ENCODE measurements at regions not wholly inside any gene's neighbourhood (a gene's known extent, or its start where the extent isn't known, plus 50 kb on each side); places are given as distances from the start of the nearest gene placed in this dataset.
A peak's percentile ranks its signal among the peaks of the same experiment; 100 is the strongest.
"Not testable (repeated sequence)": the region's sequence is repeated elsewhere in the genome, so short reads cannot be mapped to it uniquely, and the experiment has no call there.

DNA sequence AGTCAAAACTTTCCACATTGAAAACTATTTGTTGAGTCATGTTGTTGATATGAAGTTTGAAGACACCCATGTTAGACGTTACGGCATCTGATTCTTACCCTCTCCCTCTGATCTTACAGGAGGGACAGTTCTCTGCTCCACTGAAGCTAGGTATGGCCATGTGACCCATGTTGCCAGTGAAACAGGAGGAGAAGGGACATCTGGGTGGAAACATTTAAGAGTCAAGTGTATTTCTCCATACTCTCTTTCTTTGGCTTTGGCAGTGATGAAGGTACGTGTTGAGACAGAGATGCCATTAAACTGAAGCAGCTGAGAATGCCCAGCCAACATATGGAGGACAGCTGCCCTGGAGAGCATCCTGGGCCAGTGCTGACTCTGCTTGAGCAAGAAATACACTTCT is 198.4 kb upstream of the PTGFR start:
- peak; percentile 55 to 74 (median 73) for DNase-seq

DNA sequence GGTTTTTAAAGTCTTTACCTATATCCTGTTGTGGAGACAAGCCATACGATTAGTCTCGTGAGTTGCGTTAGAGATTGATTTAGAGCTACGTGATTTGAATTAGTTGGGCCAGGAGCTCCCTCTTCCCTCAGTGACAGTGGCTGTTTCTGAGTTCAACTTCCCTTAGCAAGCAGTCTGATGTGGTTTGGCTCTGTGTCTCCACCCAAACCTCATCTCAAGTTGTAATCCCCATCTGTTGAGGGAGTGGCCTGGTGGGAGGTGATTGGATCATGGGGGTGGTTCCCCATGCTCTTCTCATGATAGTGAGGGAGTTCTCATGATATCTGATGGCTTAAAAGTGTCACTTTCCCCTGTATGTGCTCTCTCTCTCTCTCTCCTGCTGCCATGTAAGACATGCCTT is 192.9 kb upstream of the PTGFR start:
- no peak for DNase-seq

DNA sequence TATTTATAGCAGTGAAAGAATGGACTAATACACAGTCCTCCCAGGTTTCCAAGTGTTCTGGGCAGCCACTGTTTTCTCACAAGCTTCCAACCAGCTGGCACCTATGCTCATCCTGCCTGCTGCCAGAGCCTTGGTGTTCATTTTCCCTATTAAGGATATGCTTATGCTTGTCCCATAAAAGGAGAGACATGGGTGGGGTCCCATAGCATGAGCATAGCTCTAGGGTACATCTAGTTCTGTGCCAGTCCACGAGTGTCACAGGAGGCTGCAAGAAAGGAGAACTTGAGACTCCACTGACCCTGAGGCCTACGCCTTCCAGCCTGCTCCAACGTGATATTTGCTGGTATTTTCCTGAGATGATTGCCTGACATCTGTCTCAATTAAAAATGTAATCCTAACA is 192.4 kb upstream of the PTGFR start:
- no peak for DNase-seq

DNA sequence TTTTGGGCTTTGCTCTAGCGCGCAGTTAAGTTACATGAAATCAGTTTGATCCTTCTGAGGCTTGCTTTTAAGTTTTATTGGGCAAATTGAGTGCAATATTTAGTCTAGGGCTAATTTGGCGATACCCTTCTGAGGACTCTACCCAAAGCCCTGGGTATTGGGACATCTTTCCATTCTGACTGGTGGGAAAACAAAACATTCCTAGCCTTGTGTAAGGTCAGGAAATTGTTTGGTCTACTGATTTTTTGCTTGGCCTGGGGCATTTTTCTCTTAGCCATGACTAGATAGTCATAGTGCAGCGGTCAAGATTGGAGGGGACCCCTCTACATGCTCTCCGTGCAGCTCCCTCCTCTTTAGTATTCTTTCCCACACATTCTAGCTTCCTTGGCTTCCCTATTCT is 189.6 kb upstream of the PTGFR start:
- no peak for DNase-seq

DNA sequence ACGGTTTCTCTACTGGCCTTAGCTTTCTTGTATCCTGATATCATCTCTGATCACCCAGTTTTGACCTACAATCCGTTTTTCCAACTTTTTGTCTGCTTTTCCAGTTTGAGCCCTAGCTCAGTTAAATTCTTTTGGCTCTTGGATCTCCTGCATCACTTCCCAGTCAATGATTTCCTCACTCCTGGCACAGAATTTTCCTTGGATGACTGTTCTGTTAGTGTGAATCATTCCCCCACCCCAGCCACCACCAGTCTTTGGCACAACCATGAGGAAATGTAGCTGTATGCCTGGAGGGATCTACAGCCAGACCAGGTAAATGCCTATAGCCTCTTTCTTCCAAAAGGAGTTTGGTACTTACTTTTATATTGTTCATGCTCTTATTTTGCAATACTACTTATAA is 187.2 kb upstream of the PTGFR start:
- peak; percentile 38 to 76 (median 52) for DNase-seq

DNA sequence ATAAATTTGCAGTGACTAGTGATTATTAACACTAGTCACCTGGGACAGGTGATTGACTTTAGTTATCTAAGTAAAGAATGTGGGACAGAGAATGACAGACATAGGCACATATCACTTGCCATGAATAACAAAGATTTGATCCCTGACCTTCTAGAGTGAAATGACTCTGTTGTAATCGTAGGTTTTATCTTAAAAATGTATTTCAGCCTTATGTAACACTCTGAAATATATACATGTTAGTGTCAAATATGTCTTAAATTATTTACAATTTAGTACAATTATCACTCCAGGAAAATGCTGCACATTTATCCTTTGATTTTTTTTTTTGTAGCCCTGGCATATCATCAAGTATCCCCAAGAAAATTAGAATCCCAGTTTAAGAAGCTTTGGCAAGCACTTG is 186.4 kb upstream of the PTGFR start:
- no peak for DNase-seq

DNA sequence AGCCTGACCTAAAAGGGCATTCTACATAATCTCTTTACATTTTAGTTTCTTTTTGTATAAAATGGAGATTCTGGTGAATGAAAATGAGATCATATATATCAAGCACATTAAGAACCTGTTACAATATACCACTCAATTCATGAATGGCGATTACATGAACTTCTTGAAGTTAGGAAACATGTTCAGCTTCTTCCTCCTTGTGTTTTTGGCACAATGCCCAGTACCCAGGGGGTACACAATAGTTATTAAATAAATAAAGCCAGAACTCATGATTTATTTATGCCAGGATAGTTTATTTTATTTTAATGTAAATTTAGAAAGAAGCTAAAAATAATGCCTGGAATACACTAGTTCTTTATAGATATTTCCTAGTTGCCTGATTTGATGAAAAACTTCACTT is 186.0 kb upstream of the PTGFR start:
- no peak for DNase-seq

DNA sequence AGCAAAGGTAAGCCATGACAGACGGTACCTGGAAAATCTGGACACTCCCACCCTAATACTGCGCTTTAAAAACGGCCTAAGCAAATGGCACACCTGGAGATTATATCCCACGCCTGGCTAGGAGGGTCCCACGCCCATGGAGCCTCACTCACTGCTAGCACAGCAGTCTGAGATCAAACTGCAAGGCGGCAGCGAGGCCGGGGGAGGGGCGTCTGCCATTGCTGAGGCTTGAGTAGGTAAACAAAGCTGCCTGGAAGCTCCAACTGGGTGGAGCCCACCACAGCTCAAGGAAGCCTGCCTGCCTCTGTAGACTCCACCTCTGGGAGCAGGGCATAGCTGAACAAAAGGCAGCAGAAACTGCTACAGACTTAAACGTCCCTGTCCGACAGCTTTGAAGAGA is 180.5 kb upstream of the PTGFR start:
- not testable (repeated sequence) for DNase-seq

DNA sequence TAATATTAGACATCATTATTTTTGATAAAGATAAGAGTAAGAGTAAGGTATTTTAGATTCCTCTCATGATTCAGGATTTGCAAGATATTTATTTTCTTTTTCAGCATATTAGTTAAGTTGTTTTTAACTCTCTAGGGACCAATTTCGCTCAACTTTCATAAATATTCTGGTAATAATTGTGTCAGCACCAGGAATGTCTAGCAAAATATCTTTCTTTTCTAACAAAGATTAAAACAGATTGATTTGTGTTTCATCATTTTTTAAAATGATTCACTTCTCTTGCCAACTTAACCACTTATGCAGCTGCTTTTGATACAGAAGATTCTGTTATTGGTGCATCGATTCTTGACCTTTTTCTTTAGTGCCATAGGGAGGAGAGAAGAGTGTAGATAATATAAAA is 172.8 kb upstream of the PTGFR start:
- DNase-seq: peak in 1 of 3 donors; percentile 33

DNA sequence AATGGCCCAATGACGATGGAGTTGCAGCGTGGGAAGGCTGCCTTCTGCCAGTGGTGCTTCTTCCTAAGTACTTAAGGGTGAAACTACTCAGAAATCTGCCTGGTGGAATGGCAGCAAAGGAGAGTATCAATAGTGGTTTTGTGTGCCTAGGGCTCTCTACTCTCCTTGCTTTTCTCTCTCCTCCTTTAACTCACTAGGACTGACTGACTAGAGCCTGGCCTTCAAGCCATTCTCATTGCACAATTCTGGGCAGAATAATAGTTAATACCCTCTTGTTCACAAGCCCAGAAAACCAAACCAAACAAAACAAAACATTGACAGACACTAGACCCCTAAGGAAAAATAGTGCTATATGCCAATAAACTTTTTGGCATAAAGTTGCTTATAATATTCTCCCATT is 171.2 kb upstream of the PTGFR start:
- DNase-seq: no peak

DNA sequence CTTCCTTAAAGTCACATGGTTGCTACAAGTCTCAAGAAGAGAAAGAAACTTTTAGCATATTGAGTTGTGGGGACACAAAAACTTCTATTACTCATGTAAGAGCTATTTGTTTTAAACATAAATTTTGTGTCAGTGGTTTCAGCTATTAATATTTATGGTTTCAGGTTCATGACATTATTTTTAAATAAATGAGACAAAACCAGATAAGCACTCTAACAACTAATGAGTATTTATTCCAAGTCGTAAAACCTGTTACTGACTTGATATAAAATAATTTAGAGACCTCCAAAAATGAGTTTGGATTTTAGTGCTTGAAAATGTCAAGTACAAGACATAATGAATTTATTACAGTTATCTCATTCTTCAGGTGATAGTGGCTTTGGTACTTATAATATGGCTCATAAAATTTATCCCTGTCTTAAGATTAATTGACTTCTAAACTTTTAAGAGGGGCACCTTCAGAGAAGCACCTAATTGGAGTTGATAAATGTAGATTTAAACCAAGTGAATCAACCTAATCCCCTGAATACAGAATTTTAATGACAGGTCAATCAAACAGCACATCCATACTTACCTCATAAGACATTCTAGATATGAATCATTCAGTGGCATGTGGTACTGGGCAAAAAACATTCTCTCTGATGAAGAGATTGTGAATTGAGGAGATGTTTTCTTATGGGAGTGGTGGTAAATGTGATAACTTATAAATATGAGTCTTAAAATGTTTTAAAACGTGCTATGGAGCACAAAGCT is 167.7 kb upstream of the PTGFR start:
- DNase-seq: no peak

DNA sequence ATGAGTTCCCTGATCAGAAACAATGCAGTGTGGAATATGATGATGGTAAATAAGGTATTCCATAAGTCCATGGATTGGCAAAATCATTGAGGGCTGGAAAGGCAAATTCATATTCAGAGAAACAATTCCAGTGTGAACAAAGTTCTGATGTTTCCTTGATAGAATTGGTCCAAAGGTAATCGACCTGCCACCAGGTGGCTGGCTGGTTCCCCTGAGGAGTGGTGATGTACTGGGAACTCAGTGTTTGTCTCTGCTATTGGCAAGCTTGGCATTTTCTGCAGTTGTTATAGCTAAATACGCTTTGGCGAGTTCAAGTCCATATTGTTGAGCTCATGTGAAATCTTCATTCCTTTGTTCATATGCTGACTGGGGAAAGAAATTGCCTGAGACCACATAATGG is 165.5 kb upstream of the PTGFR start:
- DNase-seq: no peak

DNA sequence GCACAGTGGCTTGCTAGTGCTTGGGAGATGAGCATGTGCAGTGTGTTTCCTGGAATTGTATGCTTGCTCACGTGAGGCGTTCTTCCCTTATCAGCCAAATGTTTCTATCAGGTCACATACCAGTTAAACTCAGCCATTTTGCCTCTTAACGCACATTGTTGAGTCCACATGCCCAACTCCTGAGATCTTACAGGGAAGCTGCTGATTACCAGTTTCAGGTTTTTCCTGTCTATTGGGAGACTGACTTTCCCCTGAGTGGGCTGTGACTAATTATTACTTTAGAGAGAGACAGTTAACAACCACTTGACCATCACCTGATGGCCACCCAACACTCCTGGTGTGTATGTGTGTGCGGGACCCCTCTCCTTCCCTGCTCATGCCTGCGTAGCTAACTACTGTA is 161.3 kb upstream of the PTGFR start:
- no peak for DNase-seq

DNA sequence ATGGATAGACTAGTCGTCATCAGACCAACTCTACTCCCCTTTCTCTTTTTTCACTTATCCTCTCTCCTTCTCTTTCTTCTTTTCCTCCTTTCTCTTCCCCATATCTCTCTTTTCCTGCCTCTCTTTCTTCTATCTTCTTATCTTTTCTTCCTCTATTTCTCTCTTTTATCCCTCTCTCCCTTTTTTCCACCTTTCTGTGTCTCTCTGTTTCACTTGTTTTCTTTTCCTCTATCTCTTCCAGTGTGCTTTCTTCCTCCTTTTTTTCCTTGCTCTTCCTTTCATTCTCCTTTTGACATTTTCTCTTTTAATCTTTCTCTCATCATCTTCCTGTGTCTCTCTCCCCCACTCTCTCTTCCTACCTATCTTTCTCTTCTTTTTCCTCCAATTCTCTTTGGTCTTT is 159.0 kb upstream of the PTGFR start:
- no peak for DNase-seq

DNA sequence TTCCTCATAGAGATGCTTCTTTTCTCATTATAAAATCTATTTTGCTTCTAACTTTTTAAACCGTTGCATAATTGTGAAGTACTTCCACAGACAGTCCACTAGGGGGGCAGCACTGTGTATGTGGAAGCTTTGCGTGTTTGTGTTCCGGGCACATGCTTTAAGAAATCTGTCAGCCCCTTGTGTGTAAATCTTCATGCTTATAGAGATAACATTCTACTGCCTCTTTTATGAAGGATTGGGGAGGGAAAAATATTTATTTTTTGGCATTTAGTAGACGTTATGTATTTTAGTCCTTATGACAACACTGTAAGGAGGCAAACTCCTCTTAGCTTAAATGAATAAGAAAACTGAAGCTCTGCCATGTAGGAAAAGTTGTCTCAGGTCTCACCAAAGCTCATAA is 157.3 kb upstream of the PTGFR start:
- DNase-seq: peak in 1 of 3 donors; percentile 60

DNA sequence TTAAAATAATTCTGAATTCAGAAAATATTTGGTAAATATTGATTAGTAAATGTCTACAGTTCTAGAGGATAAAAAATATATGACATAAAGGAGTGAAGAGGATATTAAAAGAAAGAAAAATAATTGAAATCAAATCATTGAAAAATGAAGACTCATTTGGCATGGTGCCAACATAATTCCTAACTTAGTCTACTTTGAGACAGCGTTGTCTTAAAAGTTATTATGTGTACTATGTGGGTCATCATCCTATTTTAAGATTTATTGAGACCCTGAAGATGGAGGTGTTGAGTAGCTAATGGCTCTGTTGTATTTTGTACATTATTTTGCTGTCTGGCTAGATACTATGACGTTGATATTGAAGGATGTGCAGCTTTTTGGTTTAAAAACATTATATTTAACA is 156.7 kb upstream of the PTGFR start:
- DNase-seq: peak in 1 of 3 donors; percentile 10

DNA sequence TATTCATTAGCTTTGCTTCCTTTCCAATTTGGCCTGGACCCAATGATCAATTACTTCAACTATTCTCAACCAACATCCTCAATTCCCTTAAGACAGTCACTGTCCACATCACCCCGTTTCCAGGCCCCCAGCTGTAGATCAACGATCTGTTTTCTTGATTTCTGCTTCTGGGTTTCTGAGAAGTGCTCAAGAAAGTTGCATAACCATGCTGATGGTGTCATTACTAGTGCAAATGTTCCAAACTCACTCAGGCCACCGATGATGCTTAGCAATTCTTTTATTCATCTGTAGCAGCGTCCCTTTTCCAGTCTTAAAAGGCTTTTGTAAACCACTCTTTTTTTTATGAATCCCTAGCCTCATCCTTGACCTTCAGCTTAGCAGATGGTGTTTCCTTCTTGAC is 155.8 kb upstream of the PTGFR start:
- no peak for DNase-seq

DNA sequence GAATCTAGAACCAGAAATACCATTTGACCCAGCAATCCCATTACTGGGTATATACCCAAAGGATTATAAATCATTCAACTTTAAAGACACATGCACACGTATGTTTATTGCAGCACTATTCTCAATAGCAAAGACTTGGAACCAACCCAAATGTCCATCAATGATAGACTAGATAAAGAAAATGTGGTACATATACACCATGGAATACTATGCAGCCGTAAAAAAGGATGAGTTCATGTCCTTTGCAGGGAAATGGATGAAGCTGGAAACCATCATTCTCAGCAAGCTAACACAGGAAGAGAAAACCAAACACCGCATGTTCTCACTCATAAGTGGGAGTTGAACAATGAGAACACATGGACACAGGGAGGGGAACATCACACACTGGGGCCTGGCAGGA is 154.0 kb upstream of the PTGFR start:
- DNase-seq: not testable (repeated sequence)

DNA sequence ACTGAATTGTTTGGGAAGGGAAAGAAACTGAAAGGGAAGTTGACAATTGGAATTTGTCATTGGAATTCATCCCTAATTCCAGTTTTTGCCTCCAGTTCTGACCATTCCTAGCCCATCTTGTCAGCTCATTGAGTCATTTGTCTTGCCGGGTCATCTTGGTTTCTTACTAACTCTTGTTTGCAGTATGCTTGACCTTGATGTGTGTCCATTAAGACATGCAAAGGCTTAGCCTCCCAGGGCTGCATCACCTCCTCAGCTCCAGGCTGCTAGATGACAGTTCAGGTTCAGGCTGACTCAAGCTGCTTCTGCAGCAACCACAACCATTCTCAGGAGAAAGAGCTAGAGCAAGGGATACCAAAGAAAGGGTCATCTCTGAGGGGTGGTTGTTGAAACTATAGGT is 151.3 kb upstream of the PTGFR start:
- peak in 1 of 3 donors; percentile 43 for DNase-seq

DNA sequence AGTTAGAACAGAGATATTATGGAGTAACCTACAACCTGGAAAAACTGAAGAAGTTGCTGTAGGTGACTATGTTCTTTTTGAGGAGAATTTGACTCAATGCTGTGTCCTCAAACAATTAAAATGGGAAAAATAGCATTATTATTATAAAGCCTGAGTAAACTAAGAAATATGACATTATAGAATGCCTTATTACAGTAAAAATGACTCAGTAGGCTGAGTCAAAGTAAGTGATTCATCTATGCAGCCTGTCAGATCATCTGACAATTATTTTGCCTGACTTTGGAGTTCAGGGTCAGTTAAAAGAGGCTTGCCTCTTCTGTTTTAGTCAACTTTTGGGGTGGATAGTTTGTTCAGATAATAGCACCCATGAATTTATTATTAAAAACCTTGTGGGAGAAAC is 150.8 kb upstream of the PTGFR start:
- DNase-seq: peak in 1 of 3 donors; percentile 69

DNA sequence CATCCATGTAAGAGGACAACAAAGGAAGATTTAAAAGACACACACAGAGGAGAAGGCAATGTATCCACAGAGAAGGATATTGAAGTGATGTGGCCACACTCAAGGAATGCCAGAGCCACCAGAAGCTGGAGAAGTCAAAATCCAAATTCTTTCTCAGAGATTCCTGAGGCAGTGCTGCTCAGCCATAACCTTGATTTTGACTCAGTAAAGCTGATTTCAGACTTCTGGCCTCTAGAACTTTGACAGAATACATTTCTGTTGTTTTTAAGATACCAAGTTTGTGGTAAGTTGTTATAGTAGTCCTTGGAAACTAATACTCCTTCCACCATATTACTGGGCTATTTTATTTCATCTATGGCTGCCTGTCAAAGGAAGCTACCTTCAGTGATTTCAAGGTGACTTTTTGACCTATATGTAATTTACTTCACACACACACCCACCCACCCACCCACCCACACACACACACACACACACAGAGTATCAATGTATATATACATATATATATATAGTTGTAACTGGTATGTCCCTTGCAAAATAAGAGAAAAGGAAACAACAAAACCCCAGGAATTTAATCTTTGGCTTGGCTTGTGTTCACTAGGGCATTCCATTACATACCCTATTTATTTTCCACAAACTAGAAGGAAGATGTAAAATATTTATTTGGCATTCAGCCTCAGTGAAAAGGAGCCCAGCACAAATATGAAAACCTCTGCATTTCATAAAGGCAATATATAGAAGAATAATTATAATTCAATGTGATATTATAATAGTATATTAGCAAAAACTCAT is 142.1 kb upstream of the PTGFR start:
- no peak for DNase-seq

DNA sequence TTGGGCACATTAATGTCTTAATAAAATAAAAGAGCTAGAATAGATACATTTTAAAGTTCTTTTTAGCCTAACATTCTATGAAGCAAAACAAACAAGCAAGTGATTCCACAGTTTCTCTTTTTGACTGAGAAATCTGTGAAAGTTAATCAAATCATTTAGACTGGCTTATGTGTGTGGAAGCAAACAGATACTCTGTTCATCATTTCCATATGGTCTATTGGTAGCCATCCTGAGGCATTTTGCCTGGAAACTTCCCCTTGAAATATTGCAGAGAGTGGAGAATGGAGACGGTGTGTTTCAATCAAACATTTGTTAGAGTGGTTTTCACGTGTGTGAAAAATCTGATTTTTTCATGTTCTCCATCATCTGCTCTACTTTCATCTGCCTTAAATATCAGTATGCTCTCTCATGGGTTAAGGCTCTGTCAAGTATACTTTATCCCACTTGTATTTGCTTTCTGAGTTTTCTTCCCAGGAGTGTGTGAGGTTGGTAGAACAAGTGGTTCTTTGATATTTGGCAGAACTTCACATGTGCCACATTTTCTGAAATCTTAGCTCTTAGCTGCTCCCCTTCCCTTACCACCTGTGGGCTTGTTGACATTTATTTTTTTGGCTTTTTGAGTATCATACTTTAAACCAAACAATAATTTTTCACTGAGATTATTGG is 139.1 kb upstream of the PTGFR start:
- peak in 1 of 3 donors; percentile 36 for DNase-seq

DNA sequence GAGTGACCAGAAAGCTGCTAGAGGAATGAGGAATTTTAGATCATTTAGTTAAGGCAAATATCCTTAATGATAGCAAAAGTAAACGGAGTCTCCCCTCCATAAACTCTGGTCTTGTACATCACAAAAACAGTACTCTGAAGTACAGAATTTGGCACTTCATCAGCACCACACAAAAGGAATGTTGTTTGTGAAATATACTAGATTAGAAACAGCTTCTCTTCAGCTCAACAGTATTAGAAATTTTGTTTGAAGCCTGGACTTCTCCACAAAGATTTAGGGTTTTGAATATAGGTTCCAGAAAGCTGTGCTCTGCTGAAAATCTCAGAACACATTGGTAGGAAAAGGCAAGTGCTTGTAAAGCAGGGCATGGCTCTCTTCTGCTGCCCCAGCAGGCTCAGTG is 135.1 kb upstream of the PTGFR start:
- DNase-seq: peak in 1 of 3 donors; percentile 14

Measured in muscle of back (tissue), 3 donors.